Stimulated activated naive CD8-positive, alpha-beta T cell treated with anti-CD3 and anti-CD28 coated beads, Interleukin-15, amount 100 ng/mL, for 72 hours (primary cell): ENCODE measurements at regions not wholly inside any gene's neighbourhood (a gene's known extent, or its start where the extent isn't known, plus 50 kb on each side); places are given as distances from the start of the nearest gene placed in this dataset.
A peak's percentile ranks its signal among the peaks of the same experiment; 100 is the strongest.

Experiments
- ATAC-seq: fragments of 150-1000 bp; cut with Tn5 transposase; 2 replicates; pipeline ENCODE4 v1.10.0; 2021; ENCODE audit warnings: mild to moderate bottlenecking, moderate library complexity
- DNase-seq, 2 donors: peaks; one replicate each; pipeline ENCODE4 v3.0.0; 2021 to 2022
- H3K27ac Mint-ChIP-seq, 2 donors: one replicate each; pipeline ENCODE4 v1.8.0; 2022; ENCODE audit warnings: mild to moderate bottlenecking in 2 of 2, mixed read lengths in 2 of 2, moderate library complexity in 2 of 2
- H3K27me3 Mint-ChIP-seq: one replicate; pipeline ENCODE4 v1.8.0; 2022; ENCODE audit warnings: mixed read lengths
- H3K4me1 Mint-ChIP-seq: one replicate; pipeline ENCODE4 v1.8.0; 2022; ENCODE audit warnings: mild to moderate bottlenecking, mixed read lengths
- H3K4me3 Mint-ChIP-seq, 2 donors: one replicate each; pipeline ENCODE4 v1.8.0; 2022; ENCODE audit warnings: mild to moderate bottlenecking in 2 of 2, mixed read lengths in 2 of 2, moderate library complexity in 1 of 2
- H3K9me3 Mint-ChIP-seq, 2 donors: one replicate each; pipeline ENCODE4 v1.8.0; 2022; ENCODE audit warnings: mixed read lengths in 2 of 2

GRCh38 chr3:23035927-23036640 is 167.0 kb upstream of the UBE2E2 start:
- Mint-ChIP-seq H3K27ac (no peak overlapping the region), H3K4me1 (peaks cover 16% of the 10 kb centered on the region), H3K9me3 (peaks cover 19 to 22% of the 10 kb centered on the region in 2 donors), H3K27me3 (no peaks in the 10 kb centered on the region), H3K4me3 (no peak overlapping the region)
- ATAC-seq (no peak), DNase-seq (no peak)

GRCh38 chr3:23036728-23037127 is 166.4 kb upstream of the UBE2E2 start:
- no peaks in the 10 kb centered on the region for H3K27me3 Mint-ChIP-seq
- H3K27ac Mint-ChIP-seq = no peak overlapping the region
- DNase-seq (no peak), ATAC-seq (no peak)
- peaks cover 16% of the 10 kb centered on the region for H3K4me1 Mint-ChIP-seq
- H3K9me3 Mint-ChIP-seq = peaks cover 19 to 22% of the 10 kb centered on the region in 2 donors
- no peak overlapping the region for H3K4me3 Mint-ChIP-seq

- Mint-ChIP-seq H3K4me1 (peaks cover 16% of the 10 kb centered on the region), H3K27ac (no peak overlapping the region), H3K4me3 (no peak overlapping the region), H3K27me3 (no peaks in the 10 kb centered on the region), H3K9me3 (peaks cover 7 to 14% of the 10 kb centered on the region in 2 donors)
- DNase-seq = no peak
- ATAC-seq = no peak
These were observed 164.7 kb upstream of the UBE2E2 start for GRCh38 chr3:23038471-23038870.

DNA sequence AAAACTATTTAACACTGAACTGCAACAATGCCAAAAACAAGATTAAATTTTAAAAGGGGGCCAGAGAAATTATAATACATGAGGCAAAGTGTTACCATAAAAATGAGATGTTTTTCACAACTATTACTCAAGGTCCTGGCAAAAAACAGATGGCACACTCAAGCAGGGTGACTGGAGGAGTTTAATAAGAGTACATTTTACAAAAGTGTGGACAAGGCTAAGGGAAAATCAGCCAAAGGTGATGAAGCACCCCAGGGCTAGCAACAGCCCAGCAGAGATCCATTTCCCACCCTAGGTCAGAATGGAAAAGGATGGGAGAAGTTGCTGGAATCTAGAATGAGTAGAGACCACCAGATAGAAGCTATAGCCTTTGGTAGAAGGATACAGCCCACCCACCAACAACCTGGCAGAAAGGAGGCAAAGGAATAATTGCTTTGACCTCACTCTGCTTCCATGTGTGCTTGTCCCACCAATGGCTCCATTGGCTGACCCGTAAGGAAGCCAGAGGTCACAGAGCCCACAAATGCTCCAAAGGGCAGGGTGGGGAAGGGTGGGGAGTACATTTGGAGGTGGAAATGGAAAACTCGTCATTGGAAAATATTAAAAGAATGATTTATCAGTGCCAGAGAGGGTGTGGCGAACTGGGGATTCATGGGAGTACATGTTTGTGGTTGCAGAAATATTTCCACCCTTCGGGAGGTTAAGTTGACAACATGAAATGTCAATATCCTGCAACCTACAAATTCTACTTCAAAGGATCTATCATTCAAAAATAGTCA is 161.0 kb upstream of the UBE2E2 start:
- Mint-ChIP-seq H3K27me3 (no peaks in the 10 kb centered on the region), H3K4me3 (no peak overlapping the region), H3K4me1 (no peaks in the 10 kb centered on the region), H3K27ac (no peak overlapping the region), H3K9me3 (peaks cover 10 to 17% of the 10 kb centered on the region in 2 donors)
- no peak for DNase-seq
- no peak for ATAC-seq

DNA sequence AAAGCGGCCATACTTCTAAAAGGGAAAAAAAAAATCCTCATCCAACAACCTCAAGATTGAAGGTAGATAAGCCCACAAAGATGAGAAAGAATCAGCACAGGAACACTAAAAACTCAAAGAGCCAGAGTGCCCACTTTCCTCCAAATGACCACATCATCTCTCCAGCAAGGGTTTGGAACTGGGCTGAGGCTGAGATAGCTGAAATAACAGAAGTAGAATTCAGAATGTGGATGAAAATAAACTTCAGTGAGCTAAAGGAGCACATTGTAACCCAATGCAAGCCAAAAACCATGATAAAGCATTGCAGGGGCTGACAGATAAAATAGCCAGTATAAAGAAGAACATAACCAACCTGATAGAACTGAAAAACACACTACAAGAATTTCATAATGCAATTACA is 158.7 kb upstream of the UBE2E2 start:
- H3K4me1 Mint-ChIP-seq = no peaks in the 10 kb centered on the region
- no peak for ATAC-seq
- no peak overlapping the region for H3K27ac Mint-ChIP-seq
- H3K27me3 Mint-ChIP-seq = no peaks in the 10 kb centered on the region
- H3K9me3 Mint-ChIP-seq = peaks cover 23 to 28% of the 10 kb centered on the region in 2 donors
- H3K4me3 Mint-ChIP-seq = no peak overlapping the region
- no peak for DNase-seq

- Mint-ChIP-seq H3K27me3 (no peaks in the 10 kb centered on the region), H3K27ac (no peak overlapping the region), H3K4me1 (no peaks in the 10 kb centered on the region), H3K9me3 (peaks cover 23 to 28% of the 10 kb centered on the region in 2 donors), H3K4me3 (no peak overlapping the region)
- DNase-seq = no peak
- ATAC-seq = no peak
These were observed 156.6 kb upstream of the UBE2E2 start for GRCh38 chr3:23046536-23046935.

DNA sequence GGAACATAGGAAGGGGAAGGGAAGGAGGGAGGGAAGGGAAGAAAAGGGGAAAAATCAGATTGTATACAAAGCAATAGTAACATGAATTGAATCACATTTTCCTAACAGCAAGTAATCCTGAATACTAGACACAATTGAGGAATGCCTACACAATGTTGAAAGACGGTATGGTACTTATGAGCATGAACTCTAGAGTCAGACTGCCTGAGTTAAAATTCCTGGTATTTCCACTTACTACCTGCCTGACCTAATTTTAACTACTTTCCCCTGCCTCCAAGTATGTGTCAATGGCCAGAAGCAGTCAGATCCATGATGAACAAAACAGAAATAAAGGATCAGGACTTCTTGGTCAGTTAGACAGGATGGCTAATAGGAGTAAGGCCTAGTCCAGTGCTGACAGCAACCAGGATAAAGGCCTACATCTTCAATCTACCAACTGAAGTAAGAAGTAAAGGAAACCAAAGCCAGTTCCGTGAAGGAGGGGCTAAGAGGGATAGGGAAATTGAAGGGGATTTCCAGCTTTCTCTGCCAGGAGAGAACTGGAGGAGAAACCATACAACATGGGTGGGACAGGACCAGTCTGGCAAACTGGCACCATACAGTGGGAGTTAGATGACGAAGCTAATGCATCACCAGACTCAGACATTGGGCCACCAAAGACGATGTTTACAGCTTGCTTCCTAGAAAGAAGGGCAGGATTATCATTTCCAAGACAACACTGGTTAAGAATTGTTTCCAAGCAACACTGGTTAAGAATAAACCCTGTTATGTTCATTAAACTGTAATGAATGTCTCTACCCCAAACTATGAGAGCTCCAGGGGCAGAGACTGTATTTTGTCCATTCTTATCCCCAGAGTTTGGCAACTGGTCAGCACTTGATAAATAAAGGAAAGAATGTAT is 151.6 kb upstream of the UBE2E2 start:
- ATAC-seq (no peak), DNase-seq (no peak)
- H3K4me1 Mint-ChIP-seq = peaks cover 25% of the 10 kb centered on the region
- H3K9me3 Mint-ChIP-seq = peaks cover 16 to 22% of the 10 kb centered on the region in 2 donors
- peak overlapping the region in 1 of 2 donors; percentile 41 for H3K27ac Mint-ChIP-seq
- no peak overlapping the region for H3K4me3 Mint-ChIP-seq
- H3K27me3 Mint-ChIP-seq = no peaks in the 10 kb centered on the region

DNA sequence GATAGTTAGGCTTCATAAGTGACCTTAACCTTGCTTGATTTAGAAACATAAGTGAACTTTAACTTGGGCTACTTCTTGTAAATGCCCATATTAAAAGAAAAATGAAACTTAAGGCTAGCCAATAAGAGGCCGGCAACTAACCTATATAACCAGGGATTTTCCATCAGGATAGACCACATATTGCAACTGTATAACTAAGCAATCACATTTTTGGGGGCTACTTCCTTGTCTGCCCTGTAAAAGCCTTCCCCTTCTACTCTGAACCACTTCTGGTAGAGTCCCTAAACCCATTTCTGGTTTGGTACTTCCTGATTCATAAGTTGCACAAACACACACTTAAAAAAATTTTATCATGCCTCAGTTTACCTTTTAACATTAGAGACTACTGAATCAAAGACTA is 150.9 kb upstream of the UBE2E2 start:
- peaks cover 25% of the 10 kb centered on the region for H3K4me1 Mint-ChIP-seq
- no peak for ATAC-seq

GRCh38 chr3:23052620-23053019 is 150.5 kb upstream of the UBE2E2 start:
- no peak for ATAC-seq
- H3K4me1 Mint-ChIP-seq = peaks cover 25% of the 10 kb centered on the region
- no peak overlapping the region for H3K27ac Mint-ChIP-seq
- peaks cover 8 to 11% of the 10 kb centered on the region in 2 donors for H3K9me3 Mint-ChIP-seq
- H3K27me3 Mint-ChIP-seq = no peaks in the 10 kb centered on the region
- no peak overlapping the region for H3K4me3 Mint-ChIP-seq
- no peak for DNase-seq

More for the DNA sequence above, 150.9 kb upstream of the UBE2E2 start:
- peaks cover 12 to 15% of the 10 kb centered on the region in 2 donors for H3K9me3 Mint-ChIP-seq
- no peak for DNase-seq
- H3K27me3 Mint-ChIP-seq = no peaks in the 10 kb centered on the region
- no peak overlapping the region for H3K4me3 Mint-ChIP-seq
- no peak overlapping the region for H3K27ac Mint-ChIP-seq

- ATAC-seq (peak; percentile 81), DNase-seq (no peak)
- Mint-ChIP-seq H3K27me3 (no peaks in the 10 kb centered on the region), H3K9me3 (peaks cover 15 to 20% of the 10 kb centered on the region in 2 donors), H3K4me3 (peak overlapping the region in 1 of 2 donors; percentile 19), H3K27ac (peak overlapping the region; percentile 43 to 84), H3K4me1 (peaks cover 25% of the 10 kb centered on the region)
These were observed 147.3 kb upstream of the UBE2E2 start for GRCh38 chr3:23055733-23056376.

DNA sequence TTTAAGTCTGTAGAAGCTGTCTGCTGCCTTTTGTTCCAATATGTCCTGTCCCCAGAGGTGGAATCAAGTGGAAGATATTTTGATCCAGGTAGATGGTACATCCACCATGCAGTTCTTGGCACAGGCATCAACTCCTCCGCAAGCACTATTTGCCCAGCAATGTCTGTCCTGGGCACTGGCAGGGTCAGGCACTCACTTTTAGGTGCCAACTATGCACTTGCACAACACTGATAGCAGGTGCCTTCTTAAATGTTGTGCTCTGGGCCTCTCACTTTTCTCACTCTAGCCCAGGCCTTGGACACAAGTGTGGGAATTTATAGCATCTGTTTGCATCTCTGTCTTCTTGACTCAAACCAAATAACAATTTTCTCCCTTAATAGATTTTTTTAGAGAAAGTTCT is 140.5 kb upstream of the UBE2E2 start:
- DNase-seq (no peak), ATAC-seq (no peak)
- Mint-ChIP-seq H3K27ac (no peak overlapping the region), H3K4me3 (no peak overlapping the region), H3K4me1 (no peaks in the 10 kb centered on the region), H3K27me3 (no peaks in the 10 kb centered on the region), H3K9me3 (peaks cover 15 to 26% of the 10 kb centered on the region in 2 donors)

DNA sequence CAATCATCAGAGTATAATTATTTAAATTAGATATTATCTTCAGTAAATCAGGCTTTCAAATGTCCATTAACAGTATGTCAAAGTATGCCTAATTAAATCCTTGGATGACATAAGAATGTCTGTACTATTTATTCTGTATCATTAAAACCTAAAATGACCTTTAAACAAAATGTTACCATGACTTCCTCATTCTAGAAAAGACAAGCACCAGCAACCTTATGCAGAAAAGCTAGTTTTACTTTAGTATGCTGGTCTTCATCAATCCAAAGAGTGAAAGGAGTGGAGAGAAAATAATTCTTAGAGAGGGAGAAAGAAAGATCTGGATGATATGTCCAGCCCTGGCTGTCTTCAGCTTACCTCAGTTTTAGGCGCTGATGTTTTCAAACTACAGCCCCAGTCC is 140.1 kb upstream of the UBE2E2 start:
- no peak for DNase-seq
- H3K27ac Mint-ChIP-seq = no peak overlapping the region
- H3K27me3 Mint-ChIP-seq = no peaks in the 10 kb centered on the region
- no peak overlapping the region for H3K4me3 Mint-ChIP-seq
- H3K4me1 Mint-ChIP-seq = no peaks in the 10 kb centered on the region
- no peak for ATAC-seq
- peaks cover 15 to 26% of the 10 kb centered on the region in 2 donors for H3K9me3 Mint-ChIP-seq

- Mint-ChIP-seq H3K9me3 (no peaks in the 10 kb centered on the region), H3K4me3 (no peak overlapping the region), H3K4me1 (no peaks in the 10 kb centered on the region), H3K27ac (no peak overlapping the region), H3K27me3 (peaks cover 7% of the 10 kb centered on the region)
- ATAC-seq (no peak), DNase-seq (no peak)
These were observed 136.0 kb upstream of the UBE2E2 start for GRCh38 chr3:23067116-23067515.

DNA sequence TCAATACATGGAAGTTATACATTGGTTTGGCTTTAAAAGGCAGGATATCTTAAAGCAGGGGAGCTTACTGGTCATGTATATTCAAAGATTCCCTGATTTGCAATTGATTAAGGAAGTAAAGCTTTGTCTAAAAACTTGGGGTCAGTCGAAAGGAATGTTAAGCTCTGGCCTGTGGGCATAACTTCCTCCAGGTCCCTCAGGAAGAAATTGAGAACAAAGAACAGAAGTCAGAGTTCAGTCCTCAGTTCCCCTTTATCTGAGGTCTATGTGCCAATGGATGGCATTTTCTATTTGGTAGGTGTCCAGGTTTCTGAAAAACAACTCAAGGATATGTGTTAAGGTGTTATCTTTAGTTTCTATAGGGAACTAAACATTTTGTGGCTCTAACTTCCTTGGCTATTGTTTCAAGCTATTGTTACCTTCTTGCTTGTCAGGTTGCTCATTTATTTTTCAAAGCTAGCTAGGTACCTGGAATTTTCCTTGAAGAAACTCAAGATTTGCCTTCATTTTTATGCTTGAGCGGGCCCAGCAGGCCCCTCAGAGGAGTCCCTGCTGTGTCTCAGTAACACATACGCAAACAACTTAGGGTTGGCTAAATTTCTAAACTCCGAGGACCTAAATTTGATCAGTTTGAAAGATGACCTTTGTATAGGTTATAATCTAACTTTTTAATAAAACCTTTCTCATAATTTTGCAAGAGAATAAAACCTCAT is 135.0 kb upstream of the UBE2E2 start:
- Mint-ChIP-seq H3K27me3 (peaks cover 7% of the 10 kb centered on the region), H3K4me1 (no peaks in the 10 kb centered on the region), H3K9me3 (no peaks in the 10 kb centered on the region), H3K27ac (no peak overlapping the region), H3K4me3 (no peak overlapping the region)
- no peak for ATAC-seq
- no peak for DNase-seq

DNA sequence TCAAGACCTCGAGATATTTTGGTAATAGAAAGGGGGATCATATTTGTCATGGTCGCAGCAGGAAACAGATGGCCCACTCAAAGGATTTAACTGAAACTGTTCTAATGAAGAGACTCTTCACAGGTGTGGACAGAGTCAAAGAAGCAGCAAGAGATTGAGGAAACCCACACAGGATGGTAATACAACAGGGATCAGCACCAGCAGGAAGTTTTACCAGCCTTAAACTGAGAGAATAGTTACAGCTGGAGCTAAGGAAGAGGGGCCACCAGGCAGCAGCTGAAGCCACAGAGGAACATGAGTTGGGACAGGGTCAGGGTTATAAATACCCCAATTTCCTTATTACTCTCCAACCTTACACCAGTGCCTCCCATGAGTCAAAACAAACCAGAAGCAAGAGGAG is 131.8 kb upstream of the UBE2E2 start:
- Mint-ChIP-seq H3K27ac (no peak overlapping the region), H3K9me3 (no peaks in the 10 kb centered on the region), H3K27me3 (peaks cover 7% of the 10 kb centered on the region), H3K4me3 (no peak overlapping the region), H3K4me1 (no peaks in the 10 kb centered on the region)
- ATAC-seq = no peak
- DNase-seq = no peak
